Keratinocyte (primary cell): ENCODE measurements at regions not wholly inside any gene's neighbourhood (a gene's known extent, or its start where the extent isn't known, plus 50 kb on each side); places are given as distances from the start of the nearest gene placed in this dataset.

ENCODE experiments used
- DNase-seq: peaks from one replicate; pipeline ENCODE4 v3.0.0-alpha.2; 2011; ENCODE audit warnings: low read depth, missing footprints, low spot score
- FAIRE-seq: peaks from 2 replicates; lab custom pipeline; 2011; peaks lifted over from hg19 to GRCh38; lab: Jason Lieb, UNC
- H2AFZ ChIP-seq: 2 replicates; pipeline ENCODE4 v1.6.0; 2012; ENCODE audit warnings: low read length, control low read depth, inconsistent platforms; ENCODE audit not compliant: control insufficient read depth
- H3K27ac ChIP-seq: 2 replicates; pipeline ENCODE4 v1.5.1; 2011; ENCODE audit warnings: low read length; ENCODE audit not compliant: control insufficient read depth, insufficient read depth
- H3K27me3 ChIP-seq: 3 replicates; pipeline ENCODE4 v1.6.0; 2011; ENCODE audit warnings: low read length; ENCODE audit not compliant: control insufficient read depth, insufficient read depth; ENCODE audit errors: extremely low read depth
- H3K36me3 ChIP-seq, 2 experiments: 2 replicates in 1 of 2; 3 replicates in 1 of 2; pipeline ENCODE4 v1.5.1; 2011; ENCODE audit warnings: low read length in 2 of 2, mild to moderate bottlenecking in 1 of 2; ENCODE audit not compliant: control insufficient read depth in 2 of 2, insufficient read depth in 2 of 2; ENCODE audit errors: extremely low read depth in 1 of 2
- H3K4me1 ChIP-seq: 3 replicates; pipeline ENCODE4 v1.5.1; 2011; ENCODE audit warnings: low read length; ENCODE audit not compliant: control insufficient read depth, insufficient read depth; ENCODE audit errors: extremely low read depth
- H3K4me2 ChIP-seq: 3 replicates; pipeline ENCODE4 v1.6.0; 2011; ENCODE audit warnings: low read depth, low read length; ENCODE audit not compliant: control insufficient read depth, insufficient read depth; ENCODE audit errors: extremely low read depth
- H3K4me3 ChIP-seq, 3 experiments: fragments of 200-600 bp in 1 of 3; sonication (generic) in 1 of 3; 2 replicates in 2 of 3; 3 replicates in 1 of 3; pipeline ENCODE4 v1.5.1; 2011 to 2016; ENCODE audit warnings: low read length in 3 of 3, mild to moderate bottlenecking in 3 of 3, control low read depth in 2 of 3, inconsistent platforms in 1 of 3, low read depth in 1 of 3, mixed read lengths in 1 of 3, mixed run types in 1 of 3, moderate library complexity in 1 of 3; ENCODE audit not compliant: control insufficient read depth in 2 of 3, insufficient read depth in 2 of 3; ENCODE audit errors: extremely low read depth in 1 of 3
- H3K79me2 ChIP-seq: 2 replicates; pipeline ENCODE4 v1.6.0; 2012; ENCODE audit warnings: low read length; ENCODE audit not compliant: control insufficient read depth, insufficient read depth
- H3K9ac ChIP-seq: 3 replicates; pipeline ENCODE4 v1.6.0; 2011; ENCODE audit warnings: low read length; ENCODE audit not compliant: control insufficient read depth, insufficient read depth; ENCODE audit errors: extremely low read depth
- H3K9me1 ChIP-seq: 3 replicates; pipeline ENCODE4 v1.6.0; 2011; ENCODE audit warnings: low read length; ENCODE audit not compliant: control insufficient read depth, insufficient read depth; ENCODE audit errors: extremely low read depth
- H3K9me3 ChIP-seq: 2 replicates; pipeline ENCODE4 v1.5.1; 2012; ENCODE audit warnings: low read depth, low read length; ENCODE audit not compliant: control insufficient read depth
- H4K20me1 ChIP-seq: 3 replicates; pipeline ENCODE4 v1.6.0; 2011; ENCODE audit warnings: low read length; ENCODE audit not compliant: control insufficient read depth, insufficient read depth; ENCODE audit errors: extremely low read depth
- CTCF ChIP-seq, 3 experiments: IDR thresholded peaks in 1 of 3; conservative IDR thresholded peaks in 1 of 3; optimal IDR thresholded peaks in 1 of 3; 2 replicates in 2 of 3; 3 replicates in 1 of 3; pipeline versions ENCODE3 to v1.5.1; 2011; ENCODE audit warnings: low read length in 3 of 3, mild to moderate bottlenecking in 3 of 3, moderate library complexity in 2 of 3, control low read depth in 1 of 3, inconsistent platforms in 1 of 3; ENCODE audit not compliant: insufficient read depth in 2 of 3; ENCODE audit errors: extremely low read depth in 1 of 3
- EZH2 ChIP-seq: IDR thresholded peaks from one replicate; pipeline ENCODE4 v1.6.1; 2012; ENCODE audit warnings: inconsistent platforms, mild to moderate bottlenecking, low read length, moderate library complexity
- dilution Hi-C: fragments of 300-500 bp; cut with MboI; formaldehyde crosslinking; loops from one replicate; pipeline ENCODE4 v1.7.0; 2020; ENCODE audit warnings: low sequenced_read_pairs; ENCODE audit not compliant: extremely low pct_ligation_motif_present

GRCh38 chr1:61606448-61607312 lies 118.3 kb downstream of the TM2D1 start:
- H3K4me1 ChIP-seq = peaks cover 44% of the 10 kb centered on the region
- H2AFZ ChIP-seq = peak overlapping the region; percentile 75
- FAIRE-seq = peak; percentile 92
- peak overlapping the region; percentile 91 for H3K4me2 ChIP-seq
- peak overlapping the region in 2 of 3 experiments; percentile 41 to 47 for H3K4me3 ChIP-seq
- H3K27ac ChIP-seq = peak overlapping the region; percentile 99
- no peaks in the 10 kb centered on the region for H3K9me3 ChIP-seq
- TF ChIP-seq CTCF (optimal IDR thresholded peaks at IDR 0.05 in 1 of 3, IDR thresholded peaks at IDR 0.05 in 1 of 3, conservative IDR thresholded peaks at IDR 0.05 in 1 of 3; ENCODE audit: extremely low read depth in 1 of 3, insufficient read depth in 2 of 3, low read length in 3 of 3) (no peak), EZH2 (no peak)
- H3K9ac ChIP-seq = peak overlapping the region; percentile 82
- dilution Hi-C loops = no loop called here
- no peaks in the 10 kb centered on the region for H3K79me2 ChIP-seq
- DNase-seq = no peak
- no peaks in the 10 kb centered on the region for H4K20me1 ChIP-seq
- H3K9me1 ChIP-seq = no peaks in the 10 kb centered on the region
- H3K27me3 ChIP-seq = no peaks in the 10 kb centered on the region
- H3K36me3 ChIP-seq = no peaks in the 10 kb centered on the region

GRCh38 chr1:61605607-61606321 lies 119.2 kb downstream of the TM2D1 start:
- Histone ChIP-seq H3K4me1 (peaks cover 44% of the 10 kb centered on the region), H3K9me3 (no peaks in the 10 kb centered on the region), H3K9ac (peak overlapping the region; percentile 82), H3K27ac (peak overlapping the region; percentile 99), H3K27me3 (no peaks in the 10 kb centered on the region), H3K79me2 (no peaks in the 10 kb centered on the region), H3K9me1 (no peaks in the 10 kb centered on the region), H2AFZ (no peak overlapping the region), H3K4me2 (peak overlapping the region; percentile 91), H4K20me1 (no peaks in the 10 kb centered on the region), H3K36me3 (no peaks in the 10 kb centered on the region), H3K4me3 (peak overlapping the region in 1 of 3 experiments; percentile 47)
- FAIRE-seq (peak; percentile 66), DNase-seq (no peak)
- dilution Hi-C loops = no loop called here
- TF ChIP-seq CTCF (optimal IDR thresholded peaks at IDR 0.05 in 1 of 3, IDR thresholded peaks at IDR 0.05 in 1 of 3, conservative IDR thresholded peaks at IDR 0.05 in 1 of 3; ENCODE audit: extremely low read depth in 1 of 3, insufficient read depth in 2 of 3, low read length in 3 of 3) (no peak), EZH2 (no peak)
